Keratinocyte (primary cell): ENCODE measurements at regions not wholly inside any gene's neighbourhood (a gene's known extent, or its start where the extent isn't known, plus 50 kb on each side); places are given as distances from the start of the nearest gene placed in this dataset.

Experiments used
- CTCF ChIP-seq, 3 experiments: IDR thresholded peaks in 1 of 3; conservative IDR thresholded peaks in 1 of 3; optimal IDR thresholded peaks in 1 of 3; 2 replicates in 2 of 3; 3 replicates in 1 of 3; pipeline versions ENCODE3 to v1.5.1; 2011; ENCODE audit warnings: low read length in 3 of 3, mild to moderate bottlenecking in 3 of 3, moderate library complexity in 2 of 3, control low read depth in 1 of 3, inconsistent platforms in 1 of 3; ENCODE audit not compliant: insufficient read depth in 2 of 3; ENCODE audit errors: extremely low read depth in 1 of 3
- EZH2 ChIP-seq: IDR thresholded peaks from one replicate; pipeline ENCODE4 v1.6.1; 2012; ENCODE audit warnings: inconsistent platforms, mild to moderate bottlenecking, low read length, moderate library complexity

- TF ChIP-seq CTCF (optimal IDR thresholded peaks at IDR 0.05 in 1 of 3, IDR thresholded peaks at IDR 0.05 in 1 of 3, conservative IDR thresholded peaks at IDR 0.05 in 1 of 3; ENCODE audit: extremely low read depth in 1 of 3, insufficient read depth in 2 of 3, low read length in 3 of 3) (no peak), EZH2 (no peak)
Measured at GRCh38 chr18:27583466-27583865, 398.4 kb upstream of the CHST9 start.
